ENCODE measurements at regions not wholly inside any gene's neighbourhood (a gene's known extent, or its start where the extent isn't known, plus 50 kb on each side); places are given as distances from the start of the nearest gene placed in this dataset.

- TF ChIP-seq EZH2 (IDR thresholded peaks at IDR 0.05) (no peak), POLR2AphosphoS5 (IDR thresholded peaks at IDR 0.05; ENCODE audit: borderline replicate concordance, low read depth, low read length) (no peak)
Measured at GRCh38 chr5:130277002-130277401, 372.7 kb downstream of the CHSY3 start.
